IMR-90 (cell line): ENCODE measurements at regions not wholly inside any gene's neighbourhood (a gene's known extent, or its start where the extent isn't known, plus 50 kb on each side); places are given as distances from the start of the nearest gene placed in this dataset.

Experiments
- ATAC-seq: fragments of 200-7000 bp; cut with Tn5 transposase; 2 replicates; pipeline ENCODE4 v1.9.1; 2020; ENCODE audit warnings: low read depth, mild to moderate bottlenecking, moderate library complexity
- BruUV-seq: library from RNA; stranded (reverse); fragments of 400-500 nt; replicated peaks from 2 replicates; lab custom pipeline; 2021; lab: Mats Ljungman, UMichigan
- CTCF ChIA-PET: fragments of 300-600 bp; formaldehyde crosslinking; extraction: SDS; loops from one replicate; lab custom pipeline; 2021; ENCODE audit warnings: antibody characterized with exemption; lab: Yijun Ruan, JAX
- POLR2A ChIA-PET: fragments of 300-600 bp; sonication (Branson Sonifier 250); formaldehyde crosslinking; loops from one replicate; lab custom pipeline; 2022; ENCODE audit warnings: antibody characterized with exemption; ENCODE audit not compliant: unreplicated experiment; lab: Charles Lee
- DNase-seq: peaks from one replicate; pipeline ENCODE4 v3.0.0; 2013
- H2AFZ ChIP-seq: replicated peaks from 2 replicates; pipeline ENCODE3; 2013; ENCODE audit warnings: low read length, mild to moderate bottlenecking; ENCODE audit not compliant: poor library complexity
- H2AK5ac ChIP-seq: 2 replicates; pipeline ENCODE4 v1.6.1; 2013; ENCODE audit warnings: low read depth, low read length, inconsistent platforms
- H2AK9ac ChIP-seq: replicated peaks from 2 replicates; pipeline ENCODE3; 2013; ENCODE audit warnings: mild to moderate bottlenecking, low read depth, low read length, moderate library complexity; ENCODE audit not compliant: poor library complexity
- H2BK120ac ChIP-seq: 2 replicates; pipeline ENCODE4 v1.6.1; 2013; ENCODE audit warnings: low read depth, low read length, inconsistent platforms
- H2BK15ac ChIP-seq: 3 replicates; pipeline ENCODE4 v1.6.1; 2013; ENCODE audit warnings: low read depth, low read length, inconsistent platforms
- H2BK20ac ChIP-seq: 2 replicates; pipeline ENCODE4 v1.6.1; 2013; ENCODE audit warnings: low read depth, mild to moderate bottlenecking, inconsistent platforms, low read length, moderate library complexity
- H2BK5ac ChIP-seq: 2 replicates; pipeline ENCODE4 v1.6.1; 2013; ENCODE audit warnings: mild to moderate bottlenecking, low read depth, low read length, inconsistent platforms; ENCODE audit not compliant: poor library complexity, severe bottlenecking
- H3K14ac ChIP-seq: replicated peaks from 2 replicates; pipeline ENCODE4 v1.6.1; 2013; ENCODE audit warnings: low read depth, low read length, inconsistent platforms
- H3K18ac ChIP-seq: 2 replicates; pipeline ENCODE4 v1.6.1; 2013; ENCODE audit warnings: low read depth, low read length, control low read depth
- H3K23ac ChIP-seq: 2 replicates; pipeline ENCODE4 v1.6.1; 2013; ENCODE audit warnings: low read depth, low read length, inconsistent platforms
- H3K27ac ChIP-seq: 2 replicates; pipeline ENCODE4 v1.5.1; 2013; ENCODE audit warnings: mild to moderate bottlenecking, control low read depth, low read length; ENCODE audit not compliant: insufficient read depth
- H3K27me3 ChIP-seq: 2 replicates; pipeline ENCODE4 v1.6.1; 2013; ENCODE audit warnings: low read length; ENCODE audit not compliant: control insufficient read depth, insufficient read depth
- H3K36me3 ChIP-seq: 2 replicates; pipeline ENCODE4 v1.6.1; 2013; ENCODE audit warnings: low read length, mixed read lengths; ENCODE audit not compliant: control insufficient read depth, insufficient read depth
- H3K4ac ChIP-seq: 2 replicates; pipeline ENCODE4 v1.6.1; 2013; ENCODE audit warnings: low read depth, low read length, inconsistent platforms
- H3K4me1 ChIP-seq: 2 replicates; pipeline ENCODE4 v1.6.1; 2013; ENCODE audit warnings: low read length, mixed read lengths; ENCODE audit not compliant: control insufficient read depth, insufficient read depth
- H3K4me2 ChIP-seq: 2 replicates; pipeline ENCODE4 v1.6.1; 2013; ENCODE audit warnings: low read depth, mild to moderate bottlenecking, control low read depth, low read length, moderate library complexity
- H3K4me3 ChIP-seq: 2 replicates; pipeline ENCODE4 v1.5.1; 2013; ENCODE audit warnings: low read depth, mild to moderate bottlenecking, control low read depth, low read length, moderate library complexity; ENCODE audit not compliant: insufficient read depth
- H3K56ac ChIP-seq: 2 replicates; pipeline ENCODE4 v1.6.1; 2013; ENCODE audit warnings: low read length, inconsistent platforms; ENCODE audit not compliant: insufficient read depth; ENCODE audit errors: extremely low read depth
- H3K79me1 ChIP-seq, 2 experiments: 2 replicates each; pipeline ENCODE4 v1.6.1; 2013; ENCODE audit warnings: low read length in 2 of 2, inconsistent platforms in 1 of 2, low read depth in 1 of 2
- H3K9ac ChIP-seq: 2 replicates; pipeline ENCODE4 v1.6.1; 2013; ENCODE audit warnings: low read depth, low read length, control low read depth
- H3K9me1 ChIP-seq: 2 replicates; pipeline ENCODE4 v1.6.1; 2013; ENCODE audit warnings: low read length, inconsistent platforms; ENCODE audit not compliant: insufficient read depth
- H3K9me3 ChIP-seq: 2 replicates; pipeline ENCODE4 v1.6.1; 2013; ENCODE audit warnings: low read length; ENCODE audit not compliant: control insufficient read depth, insufficient read depth
- H4K20me1 ChIP-seq: 2 replicates; pipeline ENCODE4 v1.6.1; 2013; ENCODE audit warnings: low read length, inconsistent platforms; ENCODE audit not compliant: insufficient read depth
- H4K5ac ChIP-seq: 2 replicates; pipeline ENCODE4 v1.6.1; 2013; ENCODE audit warnings: mild to moderate bottlenecking, low read depth, low read length, control low read depth
- H4K8ac ChIP-seq, 2 experiments: 2 replicates each; pipeline ENCODE4 v1.6.1; 2013; ENCODE audit warnings: low read depth in 2 of 2, low read length in 2 of 2, control low read depth in 1 of 2, inconsistent platforms in 1 of 2
- H4K91ac ChIP-seq: 2 replicates; pipeline ENCODE4 v1.6.1; 2013; ENCODE audit warnings: low read depth, low read length, inconsistent platforms; ENCODE audit not compliant: insufficient read depth
- BHLHE40 ChIP-seq: fragments of 150-350 bp; IDR thresholded peaks from 2 replicates; pipeline ENCODE4 v1.6.1; 2016; ENCODE audit warnings: mild to moderate bottlenecking, low read depth, low read length
- CEBPB ChIP-seq: IDR thresholded peaks from 2 replicates; pipeline ENCODE4 v1.6.1; 2012; ENCODE audit warnings: low read depth, low read length, improper control_type of control experiment
- CHD1 ChIP-seq: IDR thresholded peaks from 2 replicates; pipeline ENCODE4 v1.6.1; 2012; ENCODE audit warnings: low read depth, low read length, improper control_type of control experiment
- FOS ChIP-seq: fragments of 150-350 bp; IDR thresholded peaks from 2 replicates; pipeline ENCODE4 v1.6.1; 2016; ENCODE audit warnings: low read depth, low read length
- MAFK ChIP-seq: IDR thresholded peaks from 2 replicates; pipeline ENCODE4 v1.6.1; 2012; ENCODE audit warnings: low read depth, low read length, improper control_type of control experiment
- MXI1 ChIP-seq: IDR thresholded peaks from 2 replicates; pipeline ENCODE4 v1.6.1; 2012; ENCODE audit warnings: low read depth, mild to moderate bottlenecking, low read length, moderate library complexity, borderline replicate concordance
- NFE2L2 ChIP-seq: fragments of 150-350 bp; IDR thresholded peaks from 2 replicates; pipeline ENCODE4 v1.6.1; 2016; ENCODE audit warnings: low read depth, mild to moderate bottlenecking, low read length
- RAD21 ChIP-seq: IDR thresholded peaks from 2 replicates; pipeline ENCODE4 v1.6.1; 2012; ENCODE audit warnings: low read length, improper control_type of control experiment
- RFX5 ChIP-seq: IDR thresholded peaks from 2 replicates; pipeline ENCODE4 v1.8.0; 2012; ENCODE audit warnings: low read depth, mild to moderate bottlenecking, low read length, moderate library complexity
- WGBS, 2 experiments: methylation state at CpG; one replicate each; pipeline versions ENCODE4 v1.1.5 to v1.1.7; 2013; ENCODE audit warnings: missing lambda C conversion rate in 2 of 2; ENCODE audit not compliant: insufficient read length in 1 of 2; ENCODE audit errors: extremely low coverage in 2 of 2; 5-methylcytosine and 5-hydroxymethylcytosine counted together
- dilution Hi-C: fragments of 300-500 bp; cut with HindIII; formaldehyde crosslinking; loops from one replicate; pipeline ENCODE4 v1.14.3; 2018; ENCODE audit warnings: low sequenced_read_pairs; ENCODE audit not compliant: unreplicated experiment
- in situ Hi-C: fragments of 300-500 bp; cut with MboI; formaldehyde crosslinking; loops from 3 replicates; pipeline ENCODE4 v1.14.3; 2019; ENCODE audit warnings: low sequenced_read_pairs, inconsistent platforms, mixed read lengths
- intact Hi-C: fragments of 100-400 bp; cut with micrococcal nuclease; formaldehyde crosslinking; loops from 2 replicates; pipeline ENCODE4 v1.10.0; 2022
- TF ChIP-seq, protein P1 (sequence below): fragments of 150-350 bp; IDR thresholded peaks from 2 replicates; pipeline ENCODE4 v1.6.1; 2016; ENCODE audit warnings: low read depth, mild to moderate bottlenecking, low read length, moderate library complexity, borderline replicate concordance

DNA sequence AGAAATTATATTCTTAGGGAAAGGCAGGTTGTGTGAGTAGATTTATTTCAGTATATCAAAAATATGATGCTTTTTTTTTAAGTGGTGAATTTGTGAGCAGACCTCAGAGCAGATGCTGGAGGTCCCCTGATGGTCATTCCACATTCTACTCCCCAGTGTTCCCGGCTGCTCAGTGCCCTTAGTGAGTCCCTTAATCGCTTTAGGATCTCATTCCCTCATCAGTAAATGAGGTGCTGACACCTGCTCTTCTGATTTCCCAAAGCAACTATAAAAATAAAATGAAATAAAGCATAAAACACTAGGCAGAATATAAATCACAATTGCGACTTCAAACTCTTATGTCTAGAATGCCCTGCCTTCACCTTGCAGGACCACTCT is 216.2 kb upstream of the TNP1 start:
- H3K9ac ChIP-seq: no peak overlapping the region
- H4K5ac ChIP-seq: no peak overlapping the region
- no peak overlapping the region for H3K4ac ChIP-seq
- CTCF ChIA-PET: interaction anchor here (1.4 kb wide), 1 partner anchor 13 kb away, joined by 8 read pairs; no protein-coding TSS in a partner anchor
- no peak overlapping the region for H2AFZ ChIP-seq
- H3K4me3 ChIP-seq: no peak overlapping the region
- H3K27ac ChIP-seq: no peak overlapping the region
- no peaks in the 10 kb centered on the region for H3K79me1 ChIP-seq
- H2BK15ac ChIP-seq: 0 out of 3 replicates have a peak overlapping the region, but pooled peaks have one; percentile 38
- no peak overlapping the region for H3K56ac ChIP-seq
- no peak for DNase-seq
- no peak overlapping the region for H3K23ac ChIP-seq
- H3K36me3 ChIP-seq: no peaks in the 10 kb centered on the region
- H3K9me1 ChIP-seq: peaks cover 6% of the 10 kb centered on the region
- H3K4me1 ChIP-seq: peaks cover 10% of the 10 kb centered on the region
- intact Hi-C loops (no loop called here), dilution Hi-C loops (no loop called here), in situ Hi-C loops (no loop called here)
- H2BK20ac ChIP-seq: no peak overlapping the region
- H3K9me3 ChIP-seq: no peaks in the 10 kb centered on the region
- H4K20me1 ChIP-seq: no peaks in the 10 kb centered on the region
- no peak overlapping the region for H2BK5ac ChIP-seq
- POLR2A ChIA-PET: no interaction called here
- no peaks in the 10 kb centered on the region for H3K27me3 ChIP-seq
- WGBS, 2 experiments: 80% methylated on average over 1 of the region's 3 CpGs; no CpG with 5 or more reads in 1 of the 2 experiments
- H4K8ac ChIP-seq: no peak overlapping the region
- TF ChIP-seq BHLHE40: no peak
- TF ChIP-seq, protein P1, sequence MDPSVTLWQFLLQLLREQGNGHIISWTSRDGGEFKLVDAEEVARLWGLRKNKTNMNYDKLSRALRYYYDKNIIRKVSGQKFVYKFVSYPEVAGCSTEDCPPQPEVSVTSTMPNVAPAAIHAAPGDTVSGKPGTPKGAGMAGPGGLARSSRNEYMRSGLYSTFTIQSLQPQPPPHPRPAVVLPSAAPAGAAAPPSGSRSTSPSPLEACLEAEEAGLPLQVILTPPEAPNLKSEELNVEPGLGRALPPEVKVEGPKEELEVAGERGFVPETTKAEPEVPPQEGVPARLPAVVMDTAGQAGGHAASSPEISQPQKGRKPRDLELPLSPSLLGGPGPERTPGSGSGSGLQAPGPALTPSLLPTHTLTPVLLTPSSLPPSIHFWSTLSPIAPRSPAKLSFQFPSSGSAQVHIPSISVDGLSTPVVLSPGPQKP: no peak
- TF ChIP-seq CHD1: no peak
- no peak for TF ChIP-seq MAFK
- no peak for TF ChIP-seq RAD21
- no peak for TF ChIP-seq MXI1
- TF ChIP-seq CEBPB: no peak
- no peak for TF ChIP-seq NFE2L2
- TF ChIP-seq FOS: no peak
- no peak for TF ChIP-seq RFX5
- H3K14ac ChIP-seq: no peak overlapping the region
- 0 out of 2 replicates have a peak overlapping the region, but pooled peaks have one; percentile 13 for H4K91ac ChIP-seq
- no peak overlapping the region for H2AK5ac ChIP-seq
- no peak overlapping the region for H2BK120ac ChIP-seq
- no peak overlapping the region for H3K18ac ChIP-seq
- no peak for ATAC-seq
- H2AK9ac ChIP-seq: no peak overlapping the region
- no TSS peak for BruUV-seq
- no peak overlapping the region for H3K4me2 ChIP-seq
